ENCODE measurements at regions not wholly inside any gene's neighbourhood (a gene's known extent, or its start where the extent isn't known, plus 50 kb on each side); places are given as distances from the start of the nearest gene placed in this dataset.

GRCh38 chr18:65091744-65092329 is 659.0 kb upstream of the CDH7 start:
- intact Hi-C loops (cut with micrococcal nuclease), result no loop called here
- Mint-ChIP-seq H3K27ac (no peak overlapping the region), H3K36me3 (no peaks in the 10 kb centered on the region), H3K4me1 (no peaks in the 10 kb centered on the region), H3K27me3 (no peaks in the 10 kb centered on the region), H3K9me3 (peaks cover 0 to 5% (median 1%) of the 10 kb centered on the region in 8 donors), H3K4me3 (no peak overlapping the region)
- Histone ChIP-seq H3K27ac (ENCODE audit: low read depth, low read length) (no peak overlapping the region), H3K36me3 (ENCODE audit: insufficient read depth, low read length) (no peaks in the 10 kb centered on the region), H3K4me1 (ENCODE audit: insufficient read depth, low read length) (no peaks in the 10 kb centered on the region), H3K27me3 (ENCODE audit: insufficient read depth, low read length) (no peaks in the 10 kb centered on the region), H3K4me3 (ENCODE audit: low read length in 2 of 2) (no peak overlapping the region), H3K9me3 (ENCODE audit: control insufficient read depth in 1 of 2, low read length in 2 of 2) (no peaks in the 10 kb centered on the region)
- DNase-seq, result no peak
- ChIA-PET CTCF (ENCODE audit: partially characterized antibody) (no interaction called here), POLR2A (ENCODE audit: partially characterized antibody) (no interaction called here)

GRCh38 chr18:65082907-65083306 is 667.9 kb upstream of the CDH7 start:
- intact Hi-C loops (cut with micrococcal nuclease), result no loop called here

GRCh38 chr18:65081786-65082185 is 669.0 kb upstream of the CDH7 start:
- POLR2A ChIA-PET (ENCODE audit: partially characterized antibody), result no interaction called here
- no peaks in the 10 kb centered on the region for H3K36me3 Mint-ChIP-seq
- Histone ChIP-seq H3K27ac (ENCODE audit: low read depth, low read length) (no peak overlapping the region), H3K27me3 (ENCODE audit: insufficient read depth, low read length) (no peaks in the 10 kb centered on the region), H3K9me3 (ENCODE audit: control insufficient read depth in 1 of 2, low read length in 2 of 2) (no peaks in the 10 kb centered on the region), H3K36me3 (ENCODE audit: insufficient read depth, low read length) (no peaks in the 10 kb centered on the region), H3K4me1 (ENCODE audit: insufficient read depth, low read length) (no peaks in the 10 kb centered on the region), H3K4me3 (ENCODE audit: low read length in 2 of 2) (no peak overlapping the region)
- no peaks in the 10 kb centered on the region for H3K27me3 Mint-ChIP-seq
- no peak overlapping the region for H3K4me3 Mint-ChIP-seq
- H3K4me1 Mint-ChIP-seq, result no peaks in the 10 kb centered on the region
- DNase-seq, result no peak
- H3K27ac Mint-ChIP-seq, result no peak overlapping the region
- intact Hi-C loops (cut with micrococcal nuclease), result no loop called here
- CTCF ChIA-PET (ENCODE audit: partially characterized antibody), result no interaction called here
- H3K9me3 Mint-ChIP-seq, result peaks cover 0 to 17% (median 4%) of the 10 kb centered on the region in 8 donors

More at GRCh38 chr18:65082907-65083306, 667.9 kb upstream of the CDH7 start:
- no peak overlapping the region for H3K27ac ChIP-seq (ENCODE audit: low read depth, low read length)
- H3K4me1 ChIP-seq (ENCODE audit: insufficient read depth, low read length), result no peaks in the 10 kb centered on the region
- no peak overlapping the region for H3K4me3 ChIP-seq (ENCODE audit: low read length in 2 of 2)
- POLR2A ChIA-PET (ENCODE audit: partially characterized antibody), result no interaction called here
- no peaks in the 10 kb centered on the region for H3K27me3 ChIP-seq (ENCODE audit: insufficient read depth, low read length)
- no peak for DNase-seq
- H3K4me1 Mint-ChIP-seq, result no peaks in the 10 kb centered on the region
- no peaks in the 10 kb centered on the region for H3K27me3 Mint-ChIP-seq
- CTCF ChIA-PET (ENCODE audit: partially characterized antibody), result no interaction called here
- H3K36me3 ChIP-seq (ENCODE audit: insufficient read depth, low read length), result no peaks in the 10 kb centered on the region
- peaks cover 0 to 17% (median 2%) of the 10 kb centered on the region in 8 donors for H3K9me3 Mint-ChIP-seq
- H3K27ac Mint-ChIP-seq, result no peak overlapping the region
- H3K9me3 ChIP-seq (ENCODE audit: control insufficient read depth in 1 of 2, low read length in 2 of 2), result no peaks in the 10 kb centered on the region
- H3K4me3 Mint-ChIP-seq, result no peak overlapping the region
- no peaks in the 10 kb centered on the region for H3K36me3 Mint-ChIP-seq

GRCh38 chr18:65073060-65073550 is 677.7 kb upstream of the CDH7 start:
- Mint-ChIP-seq H3K4me3 (no peak overlapping the region), H3K27ac (no peak overlapping the region), H3K36me3 (no peaks in the 10 kb centered on the region), H3K4me1 (no peaks in the 10 kb centered on the region), H3K27me3 (no peaks in the 10 kb centered on the region), H3K9me3 (peaks cover 0 to 13% (median 6%) of the 10 kb centered on the region in 8 donors)
- no peak overlapping the region for H3K27ac ChIP-seq (ENCODE audit: low read depth, low read length)
- ChIA-PET POLR2A (ENCODE audit: partially characterized antibody) (no interaction called here), CTCF (ENCODE audit: partially characterized antibody) (no interaction called here)
- no peaks in the 10 kb centered on the region for H3K27me3 ChIP-seq (ENCODE audit: insufficient read depth, low read length)
- H3K36me3 ChIP-seq (ENCODE audit: insufficient read depth, low read length), result no peaks in the 10 kb centered on the region
- H3K4me1 ChIP-seq (ENCODE audit: insufficient read depth, low read length), result no peaks in the 10 kb centered on the region
- H3K4me3 ChIP-seq (ENCODE audit: low read length in 2 of 2), result no peak overlapping the region
- intact Hi-C loops (cut with micrococcal nuclease), result no loop called here
- H3K9me3 ChIP-seq (ENCODE audit: control insufficient read depth in 1 of 2, low read length in 2 of 2), result no peaks in the 10 kb centered on the region
- DNase-seq, result no peak

GRCh38 chr18:65057439-65058083 is 693.3 kb upstream of the CDH7 start:
- Mint-ChIP-seq H3K4me3 (no peak overlapping the region), H3K27me3 (no peaks in the 10 kb centered on the region), H3K4me1 (no peaks in the 10 kb centered on the region), H3K27ac (no peak overlapping the region), H3K36me3 (no peaks in the 10 kb centered on the region), H3K9me3 (peaks cover 3 to 16% (median 10%) of the 10 kb centered on the region in 8 donors)
- no peaks in the 10 kb centered on the region for H3K36me3 ChIP-seq (ENCODE audit: insufficient read depth, low read length)
- no peaks in the 10 kb centered on the region for H3K4me1 ChIP-seq (ENCODE audit: insufficient read depth, low read length)
- intact Hi-C loops (cut with micrococcal nuclease), result no loop called here
- ChIA-PET CTCF (ENCODE audit: partially characterized antibody) (no interaction called here), POLR2A (ENCODE audit: partially characterized antibody) (no interaction called here)
- H3K27me3 ChIP-seq (ENCODE audit: insufficient read depth, low read length), result no peaks in the 10 kb centered on the region
- DNase-seq, result no peak
- no peak overlapping the region for H3K4me3 ChIP-seq (ENCODE audit: low read length in 2 of 2)
- no peaks in the 10 kb centered on the region for H3K9me3 ChIP-seq (ENCODE audit: control insufficient read depth in 1 of 2, low read length in 2 of 2)
- H3K27ac ChIP-seq (ENCODE audit: low read depth, low read length), result no peak overlapping the region

- ChIA-PET CTCF (ENCODE audit: partially characterized antibody) (no interaction called here), POLR2A (ENCODE audit: partially characterized antibody) (no interaction called here)
- no peak overlapping the region for H3K4me3 ChIP-seq (ENCODE audit: low read length in 2 of 2)
- Mint-ChIP-seq H3K27me3 (no peaks in the 10 kb centered on the region), H3K4me3 (no peak overlapping the region), H3K36me3 (no peaks in the 10 kb centered on the region), H3K4me1 (no peaks in the 10 kb centered on the region), H3K27ac (no peak overlapping the region), H3K9me3 (peaks cover 3 to 11% (median 9%) of the 10 kb centered on the region in 8 donors)
- H3K9me3 ChIP-seq (ENCODE audit: control insufficient read depth in 1 of 2, low read length in 2 of 2), result no peaks in the 10 kb centered on the region
- no peaks in the 10 kb centered on the region for H3K36me3 ChIP-seq (ENCODE audit: insufficient read depth, low read length)
- no peaks in the 10 kb centered on the region for H3K27me3 ChIP-seq (ENCODE audit: insufficient read depth, low read length)
- intact Hi-C loops (cut with micrococcal nuclease), result no loop called here
- H3K27ac ChIP-seq (ENCODE audit: low read depth, low read length), result no peak overlapping the region
- H3K4me1 ChIP-seq (ENCODE audit: insufficient read depth, low read length), result no peaks in the 10 kb centered on the region
- no peak for DNase-seq
These were observed 694.2 kb upstream of the CDH7 start for GRCh38 chr18:65056575-65056974.

- ChIA-PET CTCF (ENCODE audit: partially characterized antibody) (interaction anchor here (1.3 kb wide), 1 partner anchor 20 kb away, joined by 3 read pairs; no protein-coding TSS in a partner anchor), POLR2A (ENCODE audit: partially characterized antibody) (no interaction called here)
- no peaks in the 10 kb centered on the region for H3K27me3 Mint-ChIP-seq
- H3K36me3 Mint-ChIP-seq, result no peaks in the 10 kb centered on the region
- H3K27me3 ChIP-seq (ENCODE audit: insufficient read depth, low read length), result no peaks in the 10 kb centered on the region
- intact Hi-C loops (cut with micrococcal nuclease), result no loop called here
- H3K9me3 Mint-ChIP-seq, result peaks cover 0 to 12% (median 7%) of the 10 kb centered on the region in 8 donors
- no peak overlapping the region for H3K4me3 ChIP-seq (ENCODE audit: low read length in 2 of 2)
- no peak overlapping the region for H3K27ac Mint-ChIP-seq
- DNase-seq, result no peak
- no peaks in the 10 kb centered on the region for H3K4me1 Mint-ChIP-seq
- H3K9me3 ChIP-seq (ENCODE audit: control insufficient read depth in 1 of 2, low read length in 2 of 2), result no peaks in the 10 kb centered on the region
- H3K27ac ChIP-seq (ENCODE audit: low read depth, low read length), result no peak overlapping the region
- H3K36me3 ChIP-seq (ENCODE audit: insufficient read depth, low read length), result no peaks in the 10 kb centered on the region
- no peaks in the 10 kb centered on the region for H3K4me1 ChIP-seq (ENCODE audit: insufficient read depth, low read length)
- H3K4me3 Mint-ChIP-seq, result no peak overlapping the region
These were observed 701.2 kb upstream of the CDH7 start for GRCh38 chr18:65049586-65049985.
